ENCODE measurements at regions not wholly inside any gene's neighbourhood (a gene's known extent, or its start where the extent isn't known, plus 50 kb on each side); places are given as distances from the start of the nearest gene placed in this dataset.

- Mint-ChIP-seq H3K9me3 (peaks cover 40% of the 10 kb centered on the region), H3K27me3 (ENCODE audit: low read depth) (no peaks in the 10 kb centered on the region), H3K4me1 (ENCODE audit: low read depth) (no peaks in the 10 kb centered on the region), H3K36me3 (ENCODE audit: low read depth) (no peaks in the 10 kb centered on the region), H3K27ac (no peak overlapping the region), H3K4me3 (no peak overlapping the region)
- no peak for DNase-seq (ENCODE audit: low spot score)
Measured at GRCh38 chr16:35306915-35307314, 1847.5 kb downstream of the TP53TG3F start.

GRCh38 chr16:35308674-35309073, 1849.3 kb downstream of the TP53TG3F start:
- Mint-ChIP-seq H3K27me3 (ENCODE audit: low read depth) (no peaks in the 10 kb centered on the region), H3K9me3 (peaks cover 52% of the 10 kb centered on the region), H3K4me1 (ENCODE audit: low read depth) (no peaks in the 10 kb centered on the region), H3K27ac (no peak overlapping the region), H3K36me3 (ENCODE audit: low read depth) (no peaks in the 10 kb centered on the region), H3K4me3 (no peak overlapping the region)
- DNase-seq (ENCODE audit: low spot score) = no peak

- Mint-ChIP-seq H3K4me3 (no peak overlapping the region), H3K9me3 (peaks cover 57% of the 10 kb centered on the region)
- DNase-seq (ENCODE audit: low spot score) = no peak
Measured at GRCh38 chr16:35310999-35311398, 1851.6 kb downstream of the TP53TG3F start.

GRCh38 chr16:35311475-35311874, 1852.1 kb downstream of the TP53TG3F start:
- DNase-seq (ENCODE audit: low spot score) = no peak
- no peaks in the 10 kb centered on the region for H3K4me1 Mint-ChIP-seq (ENCODE audit: low read depth)
- no peak overlapping the region for H3K4me3 Mint-ChIP-seq
- H3K27me3 Mint-ChIP-seq (ENCODE audit: low read depth) = no peaks in the 10 kb centered on the region
- H3K36me3 Mint-ChIP-seq (ENCODE audit: low read depth) = peaks cover 1% of the 10 kb centered on the region
- H3K27ac Mint-ChIP-seq = no peak overlapping the region
- peaks cover 57% of the 10 kb centered on the region for H3K9me3 Mint-ChIP-seq

More at GRCh38 chr16:35310999-35311398, 1851.6 kb downstream of the TP53TG3F start:
- H3K27me3 Mint-ChIP-seq (ENCODE audit: low read depth) = no peaks in the 10 kb centered on the region
- no peaks in the 10 kb centered on the region for H3K4me1 Mint-ChIP-seq (ENCODE audit: low read depth)
- peaks cover 1% of the 10 kb centered on the region for H3K36me3 Mint-ChIP-seq (ENCODE audit: low read depth)
- no peak overlapping the region for H3K27ac Mint-ChIP-seq

GRCh38 chr16:35314298-35314697, 1854.9 kb downstream of the TP53TG3F start:
- no peaks in the 10 kb centered on the region for H3K27me3 Mint-ChIP-seq (ENCODE audit: low read depth)

GRCh38 chr16:35319536-35320192, 1860.3 kb downstream of the TP53TG3F start:
- Mint-ChIP-seq H3K4me1 (ENCODE audit: low read depth) (no peaks in the 10 kb centered on the region), H3K27me3 (ENCODE audit: low read depth) (no peaks in the 10 kb centered on the region), H3K4me3 (no peak overlapping the region), H3K27ac (no peak overlapping the region), H3K36me3 (ENCODE audit: low read depth) (peaks cover 1% of the 10 kb centered on the region), H3K9me3 (peaks cover 46% of the 10 kb centered on the region)
- no peak for DNase-seq (ENCODE audit: low spot score)

More at GRCh38 chr16:35314298-35314697, 1854.9 kb downstream of the TP53TG3F start:
- H3K9me3 Mint-ChIP-seq = peaks cover 54% of the 10 kb centered on the region
- no peak overlapping the region for H3K27ac Mint-ChIP-seq
- no peak for DNase-seq (ENCODE audit: low spot score)
- no peaks in the 10 kb centered on the region for H3K4me1 Mint-ChIP-seq (ENCODE audit: low read depth)
- peaks cover 1% of the 10 kb centered on the region for H3K36me3 Mint-ChIP-seq (ENCODE audit: low read depth)
- no peak overlapping the region for H3K4me3 Mint-ChIP-seq

- Mint-ChIP-seq H3K4me3 (no peak overlapping the region), H3K9me3 (peaks cover 43% of the 10 kb centered on the region), H3K36me3 (ENCODE audit: low read depth) (no peaks in the 10 kb centered on the region), H3K27me3 (ENCODE audit: low read depth) (no peaks in the 10 kb centered on the region), H3K27ac (no peak overlapping the region), H3K4me1 (ENCODE audit: low read depth) (no peaks in the 10 kb centered on the region)
- no peak for DNase-seq (ENCODE audit: low spot score)
Measured at GRCh38 chr16:35325936-35326335, 1866.5 kb downstream of the TP53TG3F start.

- DNase-seq (ENCODE audit: low spot score) = no peak
- H3K27me3 Mint-ChIP-seq (ENCODE audit: low read depth) = no peaks in the 10 kb centered on the region
- no peak overlapping the region for H3K27ac Mint-ChIP-seq
- no peaks in the 10 kb centered on the region for H3K4me1 Mint-ChIP-seq (ENCODE audit: low read depth)
- H3K9me3 Mint-ChIP-seq = peaks cover 44% of the 10 kb centered on the region
- H3K36me3 Mint-ChIP-seq (ENCODE audit: low read depth) = no peaks in the 10 kb centered on the region
- no peak overlapping the region for H3K4me3 Mint-ChIP-seq
Measured at GRCh38 chr16:35339337-35339736, 1879.9 kb downstream of the TP53TG3F start.

- Mint-ChIP-seq H3K4me1 (ENCODE audit: low read depth) (no peaks in the 10 kb centered on the region), H3K9me3 (peaks cover 54% of the 10 kb centered on the region), H3K27ac (no peak overlapping the region), H3K4me3 (no peak overlapping the region), H3K27me3 (ENCODE audit: low read depth) (no peaks in the 10 kb centered on the region), H3K36me3 (ENCODE audit: low read depth) (no peaks in the 10 kb centered on the region)
- DNase-seq (ENCODE audit: low spot score) = no peak
Measured at GRCh38 chr16:35342012-35342411, 1882.6 kb downstream of the TP53TG3F start.

- no peaks in the 10 kb centered on the region for H3K4me1 Mint-ChIP-seq (ENCODE audit: low read depth)
- H3K9me3 Mint-ChIP-seq = peaks cover 54% of the 10 kb centered on the region
- H3K36me3 Mint-ChIP-seq (ENCODE audit: low read depth) = no peaks in the 10 kb centered on the region
Measured at GRCh38 chr16:35344012-35344762, 1884.8 kb downstream of the TP53TG3F start.

GRCh38 chr16:35352431-35352830, 1893.0 kb downstream of the TP53TG3F start:
- no peak overlapping the region for H3K4me3 Mint-ChIP-seq

More at GRCh38 chr16:35344012-35344762, 1884.8 kb downstream of the TP53TG3F start:
- no peak overlapping the region for H3K27ac Mint-ChIP-seq
- no peak overlapping the region for H3K4me3 Mint-ChIP-seq
- H3K27me3 Mint-ChIP-seq (ENCODE audit: low read depth) = no peaks in the 10 kb centered on the region
- DNase-seq (ENCODE audit: low spot score) = no peak

GRCh38 chr16:35363510-35363909, 1904.1 kb downstream of the TP53TG3F start:
- H3K9me3 Mint-ChIP-seq = peaks cover 53% of the 10 kb centered on the region
- no peaks in the 10 kb centered on the region for H3K27me3 Mint-ChIP-seq (ENCODE audit: low read depth)
- no peak for DNase-seq (ENCODE audit: low spot score)
- no peak overlapping the region for H3K27ac Mint-ChIP-seq
- H3K4me1 Mint-ChIP-seq (ENCODE audit: low read depth) = no peaks in the 10 kb centered on the region
- H3K36me3 Mint-ChIP-seq (ENCODE audit: low read depth) = no peaks in the 10 kb centered on the region
- no peak overlapping the region for H3K4me3 Mint-ChIP-seq

More at GRCh38 chr16:35352431-35352830, 1893.0 kb downstream of the TP53TG3F start:
- no peaks in the 10 kb centered on the region for H3K4me1 Mint-ChIP-seq (ENCODE audit: low read depth)
- no peak for DNase-seq (ENCODE audit: low spot score)
- no peak overlapping the region for H3K27ac Mint-ChIP-seq
- peaks cover 37% of the 10 kb centered on the region for H3K9me3 Mint-ChIP-seq
- no peaks in the 10 kb centered on the region for H3K27me3 Mint-ChIP-seq (ENCODE audit: low read depth)
- no peaks in the 10 kb centered on the region for H3K36me3 Mint-ChIP-seq (ENCODE audit: low read depth)

GRCh38 chr16:35364263-35364662, 1904.9 kb downstream of the TP53TG3F start:
- H3K27ac Mint-ChIP-seq = no peak overlapping the region
- H3K4me1 Mint-ChIP-seq (ENCODE audit: low read depth) = no peaks in the 10 kb centered on the region
- H3K9me3 Mint-ChIP-seq = peaks cover 61% of the 10 kb centered on the region
- H3K27me3 Mint-ChIP-seq (ENCODE audit: low read depth) = no peaks in the 10 kb centered on the region
- DNase-seq (ENCODE audit: low spot score) = no peak
- H3K4me3 Mint-ChIP-seq = no peak overlapping the region
- no peaks in the 10 kb centered on the region for H3K36me3 Mint-ChIP-seq (ENCODE audit: low read depth)

- Mint-ChIP-seq H3K4me1 (ENCODE audit: low read depth) (no peaks in the 10 kb centered on the region), H3K4me3 (no peak overlapping the region), H3K36me3 (ENCODE audit: low read depth) (no peaks in the 10 kb centered on the region), H3K9me3 (peaks cover 68% of the 10 kb centered on the region), H3K27me3 (ENCODE audit: low read depth) (no peaks in the 10 kb centered on the region), H3K27ac (no peak overlapping the region)
- no peak for DNase-seq (ENCODE audit: low spot score)
Measured at GRCh38 chr16:35365675-35366074, 1906.3 kb downstream of the TP53TG3F start.
